ENCODE measurements at regions not wholly inside any gene's neighbourhood (a gene's known extent, or its start where the extent isn't known, plus 50 kb on each side); places are given as distances from the start of the nearest gene placed in this dataset.

- Histone ChIP-seq H3K27me3 (ENCODE audit: insufficient read depth, low read length) (no peaks in the 10 kb centered on the region), H3K9ac (ENCODE audit: low read length) (no peak overlapping the region), H3K36me3 (ENCODE audit: insufficient read depth, low read length) (no peaks in the 10 kb centered on the region), H3K4me2 (ENCODE audit: low read length) (no peak overlapping the region), H3K9me3 (ENCODE audit: insufficient read depth, low read depth, low read length) (peaks cover 3% of the 10 kb centered on the region), H3K27ac (ENCODE audit: low read depth, low read length) (no peak overlapping the region), H3K79me2 (ENCODE audit: insufficient read depth, low read length) (no peaks in the 10 kb centered on the region), H3K4me1 (ENCODE audit: insufficient read depth, low read length) (no peaks in the 10 kb centered on the region), H3K4me3 (ENCODE audit: insufficient read depth, low read depth, low read length) (no peak overlapping the region), H4K20me1 (ENCODE audit: insufficient read depth, low read length) (no peaks in the 10 kb centered on the region), H2AFZ (ENCODE audit: low read depth, low read length) (no peak overlapping the region)
- Mint-ChIP-seq H3K4me3 (ENCODE audit: unreplicated experiment) (no peak overlapping the region), H3K27ac (ENCODE audit: unreplicated experiment) (no peak overlapping the region), H3K36me3 (ENCODE audit: low read depth, unreplicated experiment) (no peaks in the 10 kb centered on the region), H3K27me3 (ENCODE audit: low read depth, unreplicated experiment) (peaks cover 31% of the 10 kb centered on the region), H3K4me1 (ENCODE audit: low read depth, unreplicated experiment) (peaks cover 4% of the 10 kb centered on the region), H3K9me3 (ENCODE audit: unreplicated experiment) (peaks cover under 1% of the 10 kb centered on the region)
- DNase-seq (ENCODE audit: low read depth) = no peak
- FAIRE-seq = no peak
- TF ChIP-seq CTCF (IDR thresholded peaks at IDR 0.05; ENCODE audit: insufficient read depth, low read depth, low read length) (no peak), EZH2 (IDR thresholded peaks at IDR 0.05; ENCODE audit: insufficient read depth, low read length) (no peak)
These were observed 105.5 kb downstream of the NXPE2 start for GRCh38 chr11:114783805-114784204.

GRCh38 chr11:114784216-114784615 is 105.9 kb downstream of the NXPE2 start:
- peaks cover 3% of the 10 kb centered on the region for H3K9me3 ChIP-seq (ENCODE audit: insufficient read depth, low read depth, low read length)
- no peak overlapping the region for H3K27ac ChIP-seq (ENCODE audit: low read depth, low read length)
- Mint-ChIP-seq H3K9me3 (ENCODE audit: unreplicated experiment) (peaks cover 2% of the 10 kb centered on the region), H3K4me1 (ENCODE audit: low read depth, unreplicated experiment) (peaks cover 4% of the 10 kb centered on the region), H3K27me3 (ENCODE audit: low read depth, unreplicated experiment) (peaks cover 27% of the 10 kb centered on the region), H3K27ac (ENCODE audit: unreplicated experiment) (no peak overlapping the region), H3K36me3 (ENCODE audit: low read depth, unreplicated experiment) (no peaks in the 10 kb centered on the region), H3K4me3 (ENCODE audit: unreplicated experiment) (no peak overlapping the region)
- no peaks in the 10 kb centered on the region for H3K36me3 ChIP-seq (ENCODE audit: insufficient read depth, low read length)
- no peak overlapping the region for H3K4me2 ChIP-seq (ENCODE audit: low read length)
- H3K27me3 ChIP-seq (ENCODE audit: insufficient read depth, low read length) = no peaks in the 10 kb centered on the region
- H3K79me2 ChIP-seq (ENCODE audit: insufficient read depth, low read length) = no peaks in the 10 kb centered on the region
- DNase-seq (ENCODE audit: low read depth) (no peak), FAIRE-seq (no peak)
- no peaks in the 10 kb centered on the region for H3K4me1 ChIP-seq (ENCODE audit: insufficient read depth, low read length)
- H3K4me3 ChIP-seq (ENCODE audit: insufficient read depth, low read depth, low read length) = no peak overlapping the region
- no peak for TF ChIP-seq EZH2 (IDR thresholded peaks at IDR 0.05; ENCODE audit: insufficient read depth, low read length)
- no peak for TF ChIP-seq CTCF (IDR thresholded peaks at IDR 0.05; ENCODE audit: insufficient read depth, low read depth, low read length)
- no peak overlapping the region for H2AFZ ChIP-seq (ENCODE audit: low read depth, low read length)
- no peak overlapping the region for H3K9ac ChIP-seq (ENCODE audit: low read length)
- no peaks in the 10 kb centered on the region for H4K20me1 ChIP-seq (ENCODE audit: insufficient read depth, low read length)

GRCh38 chr11:114784891-114785290 is 106.6 kb downstream of the NXPE2 start:
- Histone ChIP-seq H3K36me3 (ENCODE audit: insufficient read depth, low read length) (no peaks in the 10 kb centered on the region), H3K4me2 (ENCODE audit: low read length) (no peak overlapping the region), H3K4me3 (ENCODE audit: insufficient read depth, low read depth, low read length) (no peak overlapping the region), H4K20me1 (ENCODE audit: insufficient read depth, low read length) (no peaks in the 10 kb centered on the region), H3K9me3 (ENCODE audit: insufficient read depth, low read depth, low read length) (peaks cover 3% of the 10 kb centered on the region), H3K9ac (ENCODE audit: low read length) (no peak overlapping the region), H3K27ac (ENCODE audit: low read depth, low read length) (no peak overlapping the region), H2AFZ (ENCODE audit: low read depth, low read length) (no peak overlapping the region), H3K79me2 (ENCODE audit: insufficient read depth, low read length) (no peaks in the 10 kb centered on the region), H3K4me1 (ENCODE audit: insufficient read depth, low read length) (no peaks in the 10 kb centered on the region), H3K27me3 (ENCODE audit: insufficient read depth, low read length) (no peaks in the 10 kb centered on the region)
- Mint-ChIP-seq H3K4me3 (ENCODE audit: unreplicated experiment) (no peak overlapping the region), H3K27ac (ENCODE audit: unreplicated experiment) (no peak overlapping the region), H3K4me1 (ENCODE audit: low read depth, unreplicated experiment) (peaks cover 4% of the 10 kb centered on the region), H3K27me3 (ENCODE audit: low read depth, unreplicated experiment) (peaks cover 24% of the 10 kb centered on the region), H3K9me3 (ENCODE audit: unreplicated experiment) (peaks cover 2% of the 10 kb centered on the region), H3K36me3 (ENCODE audit: low read depth, unreplicated experiment) (no peaks in the 10 kb centered on the region)
- no peak for DNase-seq (ENCODE audit: low read depth)
- TF ChIP-seq CTCF (IDR thresholded peaks at IDR 0.05; ENCODE audit: insufficient read depth, low read depth, low read length) = no peak
- no peak for TF ChIP-seq EZH2 (IDR thresholded peaks at IDR 0.05; ENCODE audit: insufficient read depth, low read length)
- no peak for FAIRE-seq

Data from astrocyte (in vitro differentiated cells and primary cell).